GM19455 (cell line): ENCODE measurements at regions not wholly inside any gene's neighbourhood (a gene's known extent, or its start where the extent isn't known, plus 50 kb on each side); places are given as distances from the start of the nearest gene placed in this dataset.
"Not testable (repeated sequence)": the region's sequence is repeated elsewhere in the genome, so short reads cannot be mapped to it uniquely, and the experiment has no call there.

Experiments
- ATAC-seq: cut with Tn5 transposase; IDR thresholded peaks from one replicate; pipeline ENCODE4 v1.9.1; 2021; ENCODE audit not compliant: unreplicated experiment

DNA sequence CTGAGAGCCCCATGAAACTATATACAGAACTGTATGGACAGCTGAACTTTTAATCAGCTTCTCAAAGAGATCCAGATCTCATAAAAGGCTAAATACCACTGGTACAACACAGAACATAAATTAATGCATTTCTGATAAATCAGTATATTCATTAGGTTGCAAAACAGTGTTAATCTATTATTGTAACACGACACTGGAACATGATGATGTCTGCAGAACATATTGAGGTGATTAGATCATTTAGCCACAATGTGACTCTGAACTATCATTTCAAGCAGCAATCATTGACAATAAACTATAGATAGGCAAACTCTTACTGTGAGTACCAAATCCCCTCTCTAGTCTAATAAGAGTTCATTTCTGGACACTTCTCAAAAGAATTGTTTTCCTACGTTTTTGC, 50.3 kb downstream of the GASK1B start:
- ATAC-seq: no peak

DNA sequence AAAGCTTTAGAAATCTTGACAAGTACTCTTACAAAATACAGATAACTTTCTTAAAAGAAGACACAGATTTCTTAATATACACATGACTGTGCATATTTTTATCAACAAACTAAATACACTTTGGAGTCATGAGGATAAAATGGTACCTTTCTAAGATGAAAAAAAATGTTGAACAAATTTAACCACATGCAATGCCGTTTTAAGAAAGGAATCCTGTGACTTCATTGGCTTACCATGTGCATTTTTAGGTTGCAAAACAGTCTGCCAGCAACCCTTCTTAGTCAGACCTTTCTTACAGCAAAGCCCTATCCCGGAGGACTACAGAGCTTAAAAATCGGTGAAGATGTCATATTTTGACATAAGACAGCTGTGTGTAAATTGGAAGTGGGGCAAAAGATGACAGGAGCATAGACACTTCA, 51.7 kb downstream of the GASK1B start:
- no peak for ATAC-seq

DNA sequence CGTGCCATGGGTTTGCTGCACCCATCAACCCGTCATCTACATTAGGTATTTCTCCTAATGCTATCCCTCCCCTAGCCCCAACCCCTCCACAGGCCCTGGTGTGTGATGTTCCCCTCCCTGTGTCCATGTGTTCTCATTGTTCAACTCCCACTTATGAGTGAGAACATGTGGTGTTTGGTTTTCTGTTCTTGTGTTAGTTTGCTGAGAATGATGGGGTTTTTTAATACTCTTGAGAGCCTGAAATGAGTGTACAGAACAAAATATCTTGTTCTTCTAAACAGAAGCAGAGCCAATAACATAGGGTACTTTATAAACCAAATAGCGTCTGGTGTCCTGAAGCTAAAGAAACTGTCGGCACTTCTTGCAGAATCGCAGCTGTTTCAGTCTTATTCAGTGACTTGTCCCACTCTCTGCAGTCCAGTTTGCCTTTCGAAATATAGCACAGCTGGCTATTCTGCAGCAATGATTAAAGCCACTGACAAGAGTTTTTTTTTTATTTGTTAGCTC, 52.1 kb downstream of the GASK1B start:
- not testable (repeated sequence) for ATAC-seq

DNA sequence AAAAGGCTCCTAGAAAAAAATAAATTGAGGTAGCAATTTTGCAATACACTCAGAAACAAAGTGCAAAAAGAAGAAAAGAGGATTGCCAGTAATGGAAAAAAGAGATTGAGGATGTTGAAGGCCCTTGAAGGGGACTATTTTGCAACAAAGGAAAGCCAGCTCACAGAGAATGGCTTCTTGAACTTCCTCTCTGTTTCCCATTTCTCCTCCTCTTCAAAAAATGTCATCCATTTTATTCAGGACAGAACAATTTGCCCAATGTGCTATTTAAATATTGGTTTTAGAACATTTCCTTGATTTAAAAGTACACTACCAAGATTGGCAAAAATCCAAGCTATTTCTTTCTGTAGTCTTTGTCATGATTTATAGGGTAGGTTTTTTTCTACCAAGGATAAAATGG, 60.2 kb downstream of the GASK1B start:
- no peak for ATAC-seq

DNA sequence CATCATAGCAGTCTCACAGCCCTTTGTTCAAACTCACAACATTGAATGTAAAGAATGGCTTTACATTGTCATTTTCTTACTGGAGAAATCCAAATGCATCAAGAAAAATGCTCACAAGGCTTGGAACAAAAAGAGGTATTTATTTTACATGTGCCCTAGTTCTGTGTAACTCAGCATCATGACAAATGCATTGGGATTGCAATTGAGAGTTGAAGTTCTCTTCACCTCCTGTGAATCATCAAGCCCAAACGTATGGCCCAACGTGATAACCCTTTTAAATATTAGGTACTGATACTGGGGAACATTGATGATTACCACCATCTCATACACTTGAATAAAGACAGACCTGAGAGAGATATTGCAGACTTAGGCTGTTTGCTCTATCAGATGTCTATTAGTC, 61.6 kb downstream of the GASK1B start:
- no peak for ATAC-seq

DNA sequence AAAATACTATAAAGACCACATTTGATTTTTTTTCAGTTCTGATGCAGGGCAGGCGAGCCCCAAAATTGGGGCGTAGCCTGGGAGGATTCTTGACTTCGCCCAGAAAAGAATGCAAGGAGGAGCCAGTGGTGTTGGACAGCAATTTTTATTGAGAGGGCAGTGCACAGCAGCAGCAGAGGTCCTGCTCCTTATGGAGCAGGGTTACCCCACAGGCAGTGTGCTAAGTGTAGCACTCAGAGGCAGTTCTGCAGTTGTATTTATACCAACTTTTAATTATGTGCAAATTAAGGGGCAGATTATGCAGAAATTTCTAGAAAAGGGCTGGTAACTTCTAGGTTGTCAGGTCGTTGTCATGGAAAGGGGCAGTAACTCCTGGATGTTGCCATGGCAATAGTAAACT, 69.9 kb downstream of the GASK1B start:
- no peak for ATAC-seq

DNA sequence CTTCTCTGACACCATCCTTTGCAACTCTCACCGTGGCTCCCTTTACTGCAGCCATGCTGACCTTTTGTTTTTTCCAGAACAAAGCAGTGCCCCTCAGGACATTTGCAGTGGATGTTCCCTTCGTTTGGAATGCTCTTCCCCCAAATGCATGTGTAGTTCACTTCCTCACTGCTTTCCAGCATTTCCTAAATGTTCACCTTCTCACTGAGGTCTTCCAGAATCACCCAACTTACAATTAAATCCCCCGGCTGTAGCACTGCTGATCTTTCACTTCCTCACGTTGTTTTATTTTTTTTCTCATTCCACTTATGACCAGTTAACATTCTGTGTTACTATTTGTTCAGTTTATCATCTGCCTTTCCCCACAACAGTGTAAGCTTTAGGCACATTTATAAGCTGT, 73.1 kb downstream of the GASK1B start:
- no peak for ATAC-seq

DNA sequence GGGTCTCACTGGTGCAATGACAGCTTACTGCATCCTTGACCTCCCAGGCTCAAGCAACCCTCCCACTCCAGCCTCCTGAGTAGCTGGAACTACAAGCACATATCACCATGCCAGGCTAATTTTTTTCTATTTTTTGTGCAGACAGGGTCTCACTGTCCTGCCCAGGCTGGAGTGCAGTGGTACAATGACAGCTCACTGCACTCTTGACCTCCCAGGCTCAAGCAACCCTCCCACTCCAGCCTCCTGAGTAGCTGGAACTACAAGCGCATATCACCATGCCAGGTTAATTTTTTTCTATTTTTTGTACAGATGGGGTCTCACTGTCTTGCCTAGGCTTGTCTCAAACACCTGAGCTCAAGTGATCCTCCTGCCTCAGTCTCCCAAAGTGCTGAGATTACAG, 74.0 kb downstream of the GASK1B start:
- ATAC-seq: no peak

- ATAC-seq: no peak
These were observed 78.3 kb downstream of the GASK1B start for GRCh38 chr4:158094413-158095134.

GRCh38 chr4:158090323-158090722, 82.5 kb downstream of the GASK1B start:
- ATAC-seq: no peak

GRCh38 chr4:158089897-158090296, 82.9 kb downstream of the GASK1B start:
- ATAC-seq: not testable (repeated sequence)

- no peak for ATAC-seq
These were observed 92.5 kb downstream of the GASK1B start for GRCh38 chr4:158080354-158080753.

DNA sequence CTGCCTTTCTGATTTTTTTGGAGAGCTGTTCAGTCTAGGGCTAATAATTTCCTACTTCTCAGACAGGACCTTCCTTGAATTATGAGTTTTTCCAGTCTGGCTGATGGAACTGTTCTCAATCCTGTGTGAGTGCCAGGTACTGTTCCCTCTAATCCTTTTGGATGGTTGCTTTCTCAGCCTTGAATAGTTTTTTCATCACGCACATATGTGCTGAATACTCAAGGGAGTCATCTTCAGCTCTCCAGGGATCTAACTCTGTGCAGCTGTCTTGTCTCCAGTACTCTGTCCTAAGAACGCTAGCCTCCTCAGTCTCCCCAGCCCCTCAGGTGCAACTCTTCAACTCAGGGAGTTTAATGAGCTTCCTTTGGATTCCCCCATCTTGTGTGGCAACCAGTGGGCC, 93.2 kb downstream of the GASK1B start:
- ATAC-seq: no peak

GRCh38 chr4:158077835-158078234, 95.0 kb downstream of the GASK1B start:
- ATAC-seq: no peak

- no peak for ATAC-seq
These were observed 98.0 kb downstream of the GASK1B start for GRCh38 chr4:158074851-158075250.

DNA sequence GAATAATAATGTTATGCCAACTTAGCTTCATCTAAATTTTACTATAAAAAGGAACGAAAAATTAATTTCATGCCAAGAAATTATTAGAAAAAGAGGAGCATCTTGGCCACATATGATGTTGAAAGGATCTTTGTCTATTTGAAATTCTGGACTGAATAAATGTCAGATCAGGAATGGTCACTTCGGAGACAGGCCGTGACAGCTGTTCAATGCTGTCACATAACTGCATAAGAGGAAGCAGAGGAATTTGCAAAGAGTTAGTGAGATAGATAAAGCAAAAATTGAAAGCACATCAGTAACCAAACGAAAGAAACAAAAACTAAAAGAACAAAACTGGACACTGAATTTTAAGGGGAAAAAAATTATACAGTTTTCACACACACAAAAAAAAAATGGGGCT, 100.9 kb downstream of the GASK1B start:
- ATAC-seq: no peak

- no peak for ATAC-seq
These were observed 104.8 kb downstream of the GASK1B start for GRCh38 chr4:158068068-158068467.

DNA sequence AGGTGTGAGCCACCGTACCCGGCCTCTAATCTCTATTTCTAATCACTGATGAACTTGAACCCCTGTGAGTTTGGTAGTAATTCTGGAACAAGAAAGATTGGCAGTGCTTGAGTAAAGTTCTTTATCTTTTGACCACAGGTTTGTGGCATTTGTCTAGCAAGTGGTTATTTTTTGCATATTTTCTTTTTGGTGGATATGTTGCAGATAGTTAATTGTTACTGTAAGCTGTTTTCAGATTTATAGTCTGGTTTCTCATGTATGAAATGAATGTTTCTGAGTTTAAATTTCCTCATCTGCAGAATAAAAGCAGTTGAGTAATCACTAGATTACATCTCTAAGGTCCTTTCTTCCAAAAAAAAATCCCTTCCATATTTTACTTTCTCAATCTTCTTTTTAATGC, 105.2 kb downstream of the GASK1B start:
- no peak for ATAC-seq

DNA sequence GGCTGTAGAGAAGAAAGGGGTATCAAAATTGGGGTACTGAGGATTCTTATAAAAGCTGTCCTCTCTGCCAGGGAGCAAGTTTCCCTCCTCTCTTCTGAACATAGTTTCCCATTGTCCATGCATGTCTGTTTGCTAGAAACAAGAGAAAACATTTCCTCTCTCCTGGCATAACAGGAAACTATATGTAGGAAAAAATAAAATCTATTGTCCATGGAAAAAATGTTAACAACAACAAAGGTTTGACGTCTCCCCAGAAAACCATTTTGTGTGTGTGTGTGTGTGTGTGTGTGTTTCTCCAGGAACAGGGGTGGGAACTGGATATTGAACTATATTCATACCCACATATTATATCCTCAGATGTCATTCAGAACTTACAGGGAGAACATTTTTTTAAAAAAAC, 107.2 kb downstream of the GASK1B start:
- no peak for ATAC-seq

- ATAC-seq: no peak
These were observed 107.6 kb downstream of the GASK1B start for GRCh38 chr4:158065176-158065575.

- ATAC-seq: no peak
These were observed 116.1 kb downstream of the GASK1B start for GRCh38 chr4:158056689-158057245.

GRCh38 chr4:158055668-158056067, 117.2 kb downstream of the GASK1B start:
- ATAC-seq: no peak

DNA sequence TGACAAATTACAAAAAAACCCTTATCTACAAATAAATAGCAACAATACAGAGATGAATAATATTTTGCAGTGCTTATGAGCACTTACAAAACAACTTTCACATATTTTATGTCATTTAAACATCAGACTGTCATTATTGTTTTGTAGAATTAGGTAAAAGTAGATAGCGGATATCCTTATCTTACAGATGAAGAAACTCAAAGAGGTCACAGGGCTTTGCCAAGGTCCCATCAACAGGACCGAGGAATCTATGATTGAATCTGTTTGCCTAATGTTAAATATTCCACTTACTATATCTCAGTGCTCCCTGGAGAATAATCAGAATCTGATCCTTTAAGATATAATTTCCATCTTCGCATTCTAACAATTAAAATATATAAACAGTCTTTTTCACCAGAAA, 119.0 kb downstream of the GASK1B start:
- no peak for ATAC-seq
